ENCODE measurements at regions not wholly inside any gene's neighbourhood (a gene's known extent, or its start where the extent isn't known, plus 50 kb on each side); places are given as distances from the start of the nearest gene placed in this dataset.

DNA sequence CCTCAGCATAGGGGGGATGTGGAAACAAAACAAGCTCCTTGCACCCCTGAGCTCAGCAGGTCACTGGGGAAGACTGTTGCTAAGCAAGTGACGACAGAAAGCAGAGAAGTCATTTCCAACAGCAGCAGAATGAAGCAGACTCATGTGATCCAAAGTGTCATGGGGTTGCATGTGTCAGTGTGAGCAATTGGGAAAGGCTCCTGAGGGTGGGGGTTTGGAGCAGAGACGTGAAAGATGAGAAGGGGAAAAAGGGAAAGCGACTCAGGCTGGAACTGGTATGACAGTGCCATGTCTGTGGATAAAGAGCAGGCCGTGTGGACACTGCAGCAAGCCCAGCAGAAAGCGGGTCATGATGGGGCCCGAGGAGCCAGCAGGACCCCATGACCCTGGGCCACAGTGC is 363.9 kb downstream of the PREX1 start:
- intact Hi-C loops (cut with micrococcal nuclease) = no loop called here
- no peak overlapping the region for H3K27ac ChIP-seq (ENCODE audit: low read depth in 1 of 2, low read length in 2 of 2)
- Mint-ChIP-seq H3K36me3 (no peaks in the 10 kb centered on the region), H3K4me1 (peaks cover 3% of the 10 kb centered on the region), H3K27me3 (ENCODE audit: low read depth in 3 of 3) (peaks cover 2 to 12% (median 7%) of the 10 kb centered on the region in 3 donors), H3K4me3 (no peak overlapping the region), H3K27ac (no peak overlapping the region), H3K9me3 (peaks cover 0 to 13% (median 6%) of the 10 kb centered on the region in 7 donors)
- H3K36me3 ChIP-seq (replicated peaks in 1 of 2; ENCODE audit: control insufficient read depth in 1 of 2, insufficient read depth in 2 of 2, low read length in 2 of 2) = no peaks in the 10 kb centered on the region
- H2AFZ ChIP-seq (ENCODE audit: insufficient read depth, low read depth, low read length, poor library complexity, severe bottlenecking) = no peak overlapping the region
- no peaks in the 10 kb centered on the region for H4K20me1 ChIP-seq (ENCODE audit: insufficient read depth, low read length)
- peaks cover 0 to 12% of the 10 kb centered on the region in 2 donors for H3K9me3 ChIP-seq (replicated peaks in 1 of 2; ENCODE audit: control insufficient read depth in 1 of 2, insufficient read depth in 1 of 2, low read length in 2 of 2)
- H3K4me1 ChIP-seq (ENCODE audit: control insufficient read depth in 1 of 2, insufficient read depth in 2 of 2, low read length in 2 of 2) = no peaks in the 10 kb centered on the region
- H3K4me2 ChIP-seq (replicated peaks; ENCODE audit: extremely low read depth, low read length, poor library complexity, severe bottlenecking) = no peak overlapping the region
- DNase-seq = no peak
- H3K4me3 ChIP-seq (replicated peaks in 1 of 3; ENCODE audit: low read depth in 2 of 3, low read length in 3 of 3) = no peak overlapping the region
- TF ChIP-seq, protein P1, sequence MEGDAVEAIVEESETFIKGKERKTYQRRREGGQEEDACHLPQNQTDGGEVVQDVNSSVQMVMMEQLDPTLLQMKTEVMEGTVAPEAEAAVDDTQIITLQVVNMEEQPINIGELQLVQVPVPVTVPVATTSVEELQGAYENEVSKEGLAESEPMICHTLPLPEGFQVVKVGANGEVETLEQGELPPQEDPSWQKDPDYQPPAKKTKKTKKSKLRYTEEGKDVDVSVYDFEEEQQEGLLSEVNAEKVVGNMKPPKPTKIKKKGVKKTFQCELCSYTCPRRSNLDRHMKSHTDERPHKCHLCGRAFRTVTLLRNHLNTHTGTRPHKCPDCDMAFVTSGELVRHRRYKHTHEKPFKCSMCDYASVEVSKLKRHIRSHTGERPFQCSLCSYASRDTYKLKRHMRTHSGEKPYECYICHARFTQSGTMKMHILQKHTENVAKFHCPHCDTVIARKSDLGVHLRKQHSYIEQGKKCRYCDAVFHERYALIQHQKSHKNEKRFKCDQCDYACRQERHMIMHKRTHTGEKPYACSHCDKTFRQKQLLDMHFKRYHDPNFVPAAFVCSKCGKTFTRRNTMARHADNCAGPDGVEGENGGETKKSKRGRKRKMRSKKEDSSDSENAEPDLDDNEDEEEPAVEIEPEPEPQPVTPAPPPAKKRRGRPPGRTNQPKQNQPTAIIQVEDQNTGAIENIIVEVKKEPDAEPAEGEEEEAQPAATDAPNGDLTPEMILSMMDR (IDR thresholded peaks at IDR 0.05) = no peak
- H3K27me3 ChIP-seq (ENCODE audit: control insufficient read depth in 2 of 2, insufficient read depth in 2 of 2, low read length in 2 of 2) = no peaks in the 10 kb centered on the region
- H3K79me2 ChIP-seq (ENCODE audit: insufficient read depth, low read length) = no peaks in the 10 kb centered on the region
- no peak overlapping the region for H3K9ac ChIP-seq (ENCODE audit: insufficient read depth, low read length, poor library complexity, severe bottlenecking)
- WGBS (ENCODE audit: insufficient coverage) = 81% methylated on average over 5 of the region's 6 CpGs

DNA sequence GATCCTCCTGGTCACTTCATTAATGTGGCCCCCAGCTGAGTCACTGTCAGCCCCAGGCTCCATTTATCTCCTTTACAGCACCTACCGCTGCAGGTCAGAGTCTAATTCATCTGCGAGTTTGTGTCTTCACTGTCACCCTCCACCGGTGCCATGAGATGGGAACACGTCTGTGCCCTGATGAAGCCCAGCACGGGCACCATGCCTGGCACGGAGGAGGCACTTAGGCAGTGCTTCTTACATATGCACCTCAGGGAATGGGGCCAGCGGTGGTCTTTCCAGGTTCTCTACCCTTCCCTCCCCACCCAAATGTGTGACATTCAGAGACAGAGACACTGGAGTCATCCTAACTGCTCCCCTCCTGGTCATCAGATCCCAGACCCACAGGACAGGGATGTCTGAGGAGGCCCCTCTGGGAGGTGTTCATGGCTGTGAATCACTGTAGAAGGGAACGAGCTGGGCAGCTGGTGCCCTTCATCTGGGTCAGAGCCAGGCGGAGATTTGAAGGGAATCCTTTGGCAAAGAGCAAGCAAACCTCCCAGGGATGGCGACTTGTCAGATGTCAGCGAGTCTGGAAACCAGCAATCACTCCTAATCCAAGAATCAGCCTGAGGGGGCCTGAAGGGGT is 364.6 kb downstream of the PREX1 start:
- Mint-ChIP-seq H3K4me1 (peaks cover 3% of the 10 kb centered on the region), H3K4me3 (no peak overlapping the region), H3K36me3 (no peaks in the 10 kb centered on the region), H3K27ac (no peak overlapping the region), H3K9me3 (peaks cover 0 to 13% (median 6%) of the 10 kb centered on the region in 7 donors), H3K27me3 (ENCODE audit: low read depth in 3 of 3) (peaks cover 2 to 12% (median 7%) of the 10 kb centered on the region in 3 donors)
- DNase-seq = no peak
- Histone ChIP-seq H3K79me2 (ENCODE audit: insufficient read depth, low read length) (no peaks in the 10 kb centered on the region), H3K9me3 (replicated peaks in 1 of 2; ENCODE audit: control insufficient read depth in 1 of 2, insufficient read depth in 1 of 2, low read length in 2 of 2) (peaks cover 0 to 10% of the 10 kb centered on the region in 2 donors), H2AFZ (ENCODE audit: insufficient read depth, low read depth, low read length, poor library complexity, severe bottlenecking) (no peak overlapping the region), H3K27me3 (ENCODE audit: control insufficient read depth in 2 of 2, insufficient read depth in 2 of 2, low read length in 2 of 2) (no peaks in the 10 kb centered on the region), H3K9ac (ENCODE audit: insufficient read depth, low read length, poor library complexity, severe bottlenecking) (no peak overlapping the region), H3K4me3 (replicated peaks in 1 of 3; ENCODE audit: low read depth in 2 of 3, low read length in 3 of 3) (no peak overlapping the region), H3K27ac (ENCODE audit: low read depth in 1 of 2, low read length in 2 of 2) (no peak overlapping the region), H3K4me1 (ENCODE audit: control insufficient read depth in 1 of 2, insufficient read depth in 2 of 2, low read length in 2 of 2) (no peaks in the 10 kb centered on the region), H4K20me1 (ENCODE audit: insufficient read depth, low read length) (no peaks in the 10 kb centered on the region), H3K36me3 (replicated peaks in 1 of 2; ENCODE audit: control insufficient read depth in 1 of 2, insufficient read depth in 2 of 2, low read length in 2 of 2) (no peaks in the 10 kb centered on the region), H3K4me2 (replicated peaks; ENCODE audit: extremely low read depth, low read length, poor library complexity, severe bottlenecking) (no peak overlapping the region)
- intact Hi-C loops (cut with micrococcal nuclease) = no loop called here
- TF ChIP-seq, protein P1 (IDR thresholded peaks at IDR 0.05) = no peak
- WGBS (ENCODE audit: insufficient coverage) = 96% methylated on average over 7 of the region's 11 CpGs

All from CD14-positive monocyte (primary cell).